GM10248 (cell line): ENCODE measurements at regions not wholly inside any gene's neighbourhood (a gene's known extent, or its start where the extent isn't known, plus 50 kb on each side); places are given as distances from the start of the nearest gene placed in this dataset.

ENCODE experiments used
- CTCF ChIA-PET: fragments of 300-600 bp; sonication (Branson Sonifier 250); formaldehyde crosslinking; extraction: SDS; loops from one replicate; lab custom pipeline; 2021; ENCODE audit warnings: antibody characterized with exemption; lab: Yijun Ruan, JAX
- POLR2A ChIA-PET: fragments of 350-650 bp; sonication (Branson Sonifier 250); formaldehyde crosslinking; extraction: SDS; loops from one replicate; lab custom pipeline; 2020; ENCODE audit warnings: antibody characterized with exemption; lab: Yijun Ruan, JAX
- DNase-seq: peaks from one replicate; pipeline ENCODE4 v3.0.0; 2012; ENCODE audit errors: extremely low spot score
- CTCF ChIP-seq: IDR thresholded peaks from 2 replicates; pipeline ENCODE4 v1.5.1; 2012; ENCODE audit warnings: mild to moderate bottlenecking, low read depth; ENCODE audit errors: extremely low read depth, missing control alignments, control extremely low read depth

- no peak for TF ChIP-seq CTCF
- POLR2A ChIA-PET, result no interaction called here
- DNase-seq, result no peak
- CTCF ChIA-PET, result no interaction called here
These were observed 486.5 kb downstream of the GRXCR1 start for GRCh38 chr4:43379016-43379415.

GRCh38 chr4:43380093-43380492 lies 487.6 kb downstream of the GRXCR1 start:
- ChIA-PET CTCF (interaction anchor here (1.4 kb wide), 1 partner anchor 9 kb away, joined by 5 read pairs; no protein-coding TSS in a partner anchor), POLR2A (no interaction called here)
- TF ChIP-seq CTCF, result no peak
- DNase-seq, result no peak

- DNase-seq, result no peak
- ChIA-PET POLR2A (no interaction called here), CTCF (interaction anchor here (1.7 kb wide), 1 partner anchor 257 kb away, joined by 3 read pairs; no protein-coding TSS in a partner anchor)
- no peak for TF ChIP-seq CTCF
These were observed 498.6 kb downstream of the GRXCR1 start for GRCh38 chr4:43391069-43391468.

GRCh38 chr4:43394976-43395375 lies 502.5 kb downstream of the GRXCR1 start:
- ChIA-PET CTCF (no interaction called here), POLR2A (no interaction called here)
- DNase-seq, result no peak
- no peak for TF ChIP-seq CTCF

- POLR2A ChIA-PET, result no interaction called here
- CTCF ChIA-PET, result no interaction called here
- TF ChIP-seq CTCF, result no peak
- DNase-seq, result no peak
These were observed 507.2 kb downstream of the GRXCR1 start for GRCh38 chr4:43399726-43400125.

GRCh38 chr4:43402393-43402792 lies 509.9 kb downstream of the GRXCR1 start:
- no peak for TF ChIP-seq CTCF
- POLR2A ChIA-PET, result no interaction called here
- CTCF ChIA-PET, result no interaction called here

GRCh38 chr4:43410636-43411035 lies 518.1 kb downstream of the GRXCR1 start:
- CTCF ChIA-PET, result no interaction called here
- no peak for DNase-seq
- POLR2A ChIA-PET, result no interaction called here
- no peak for TF ChIP-seq CTCF

More at GRCh38 chr4:43402393-43402792, 509.9 kb downstream of the GRXCR1 start:
- DNase-seq, result no peak
